ENCODE measurements at regions not wholly inside any gene's neighbourhood (a gene's known extent, or its start where the extent isn't known, plus 50 kb on each side); places are given as distances from the start of the nearest gene placed in this dataset.

GRCh38 chr1:170461762-170462384, 70.1 kb upstream of the GORAB start:
- Histone ChIP-seq H4K20me1 (replicated peaks; ENCODE audit: insufficient read depth) (no peaks in the 10 kb centered on the region), H3K4me3 (no peak overlapping the region), H3K27ac (ENCODE audit: low read depth) (no peak overlapping the region), H3K27me3 (ENCODE audit: insufficient read depth) (no peaks in the 10 kb centered on the region), H2AFZ (no peak overlapping the region), H3F3A (replicated peaks; ENCODE audit: low read depth) (no peaks in the 10 kb centered on the region), H3K4me1 (ENCODE audit: insufficient read depth) (no peaks in the 10 kb centered on the region), H3K79me2 (replicated peaks; ENCODE audit: insufficient read depth) (no peaks in the 10 kb centered on the region), H3K36me3 (ENCODE audit: insufficient read depth) (0 out of 2 replicates have a peak, but pooled peaks cover 4% of the 10 kb centered on the region), H3K4me2 (no peak overlapping the region), H3K9me2 (ENCODE audit: insufficient read depth) (no peaks in the 10 kb centered on the region)
- H3K27ac Mint-ChIP-seq: no peak overlapping the region
- ATAC-seq (no peak), DNase-seq (ENCODE audit: low spot score) (no peak)
- no peak overlapping the region for H3K4me3 Mint-ChIP-seq
- no peaks in the 10 kb centered on the region; the same call in 2 of the 3 replicates for H3K4me1 Mint-ChIP-seq
- no peak for TF ChIP-seq REST (IDR thresholded peaks at IDR 0.05; ENCODE audit: unreplicated experiment)
- TF ChIP-seq ETS1 (IDR thresholded peaks at IDR 0.05): no peak
- no peak for TF ChIP-seq EZH2 (IDR thresholded peaks at IDR 0.05; ENCODE audit: low read depth, unreplicated experiment)
- TF ChIP-seq ZNF331 (CRISPR knock-in tag; IDR thresholded peaks at IDR 0.05; ENCODE audit: low read depth): no peak
- no peak for TF ChIP-seq JUNB (IDR thresholded peaks at IDR 0.05; ENCODE audit: unreplicated experiment)
- no peak for TF ChIP-seq NANOG (IDR thresholded peaks at IDR 0.05; ENCODE audit: borderline replicate concordance)
- no peak for TF ChIP-seq ZNF114 (CRISPR knock-in tag; IDR thresholded peaks at IDR 0.05)
- TF ChIP-seq CTCF (conservative IDR thresholded peaks at IDR 0.05; ENCODE audit: low read depth in 2 of 2): no peak
- TF ChIP-seq CREB1 (CRISPR knock-in tag; IDR thresholded peaks at IDR 0.05; ENCODE audit: low read depth): no peak
- TF ChIP-seq EZH2phosphoT487 (IDR thresholded peaks at IDR 0.05; ENCODE audit: unreplicated experiment): no peak
- TF ChIP-seq ZNF462 (CRISPR knock-in tag; IDR thresholded peaks at IDR 0.05): no peak
- TF ChIP-seq STAT1 (IDR thresholded peaks at IDR 0.05; ENCODE audit: unreplicated experiment): no peak
- no peak for TF ChIP-seq POLR2AphosphoS5 (IDR thresholded peaks at IDR 0.05; ENCODE audit: low read depth)
- H3K9me3 Mint-ChIP-seq: peaks cover 40% of the 10 kb centered on the region
- peaks cover 2% of the 10 kb centered on the region for H3K27me3 Mint-ChIP-seq (ENCODE audit: insufficient read depth, low read depth, poor library complexity)
- peaks cover 34% of the 10 kb centered on the region for H3K36me3 Mint-ChIP-seq (ENCODE audit: low read depth)
